Peyer's patch (tissue), 4 donors: ENCODE measurements at regions not wholly inside any gene's neighbourhood (a gene's known extent, or its start where the extent isn't known, plus 50 kb on each side); places are given as distances from the start of the nearest gene placed in this dataset.

Source experiments
- DNase-seq, 3 donors: peaks; one replicate each; pipeline ENCODE4 v3.0.0-alpha.2; 2017 to 2019
- H3K27ac ChIP-seq, 4 donors: fragments of 200-600 bp; sonication (generic); one replicate each; pipeline ENCODE4 v1.5.1; 2016 to 2019
- H3K27me3 ChIP-seq, 2 donors: fragments of 200-600 bp; sonication (generic); one replicate each; pipeline ENCODE4 v1.5.1; 2019
- H3K36me3 ChIP-seq, 3 donors: fragments of 200-600 bp; sonication (generic); one replicate each; pipeline ENCODE4 v1.5.1; 2016 to 2019
- H3K4me1 ChIP-seq, 4 donors: fragments of 200-600 bp; sonication (generic); one replicate each; pipeline ENCODE4 v1.5.1; 2016 to 2019
- H3K4me3 ChIP-seq, 4 donors: fragments of 200-600 bp; sonication (generic); 1 replicate in 3 of 4; 2 replicates in 1 of 4; pipeline ENCODE4 v1.5.1; 2016 to 2019; ENCODE audit warnings: mild to moderate bottlenecking in 1 of 4
- H3K9me3 ChIP-seq, 4 donors: fragments of 200-600 bp; sonication (generic); one replicate each; pipeline ENCODE4 v1.5.1; 2016 to 2019; ENCODE audit warnings: mild to moderate bottlenecking in 1 of 4
- POLR2A ChIP-seq, 2 donors: fragments of 450-650 bp; IDR thresholded peaks; one replicate each; pipeline ENCODE4 v1.5.1; 2017; ENCODE audit warnings: antibody characterized with exemption in 2 of 2, mild to moderate bottlenecking in 2 of 2, moderate library complexity in 2 of 2
- TF ChIP-seq, protein P1 (sequence below), 6 experiments: fragments of 450-650 bp in 4 of 6; fragments of 200-600 bp in 2 of 6; sonication (generic) in 1 of 6; IDR thresholded peaks; one replicate each; pipeline ENCODE4 v1.5.1; 2017 to 2019; ENCODE audit warnings: antibody characterized with exemption in 6 of 6, mild to moderate bottlenecking in 3 of 6, moderate library complexity in 1 of 6

- H3K4me3 ChIP-seq, result no peak overlapping the region
- no peak for DNase-seq
- TF ChIP-seq, protein P1, sequence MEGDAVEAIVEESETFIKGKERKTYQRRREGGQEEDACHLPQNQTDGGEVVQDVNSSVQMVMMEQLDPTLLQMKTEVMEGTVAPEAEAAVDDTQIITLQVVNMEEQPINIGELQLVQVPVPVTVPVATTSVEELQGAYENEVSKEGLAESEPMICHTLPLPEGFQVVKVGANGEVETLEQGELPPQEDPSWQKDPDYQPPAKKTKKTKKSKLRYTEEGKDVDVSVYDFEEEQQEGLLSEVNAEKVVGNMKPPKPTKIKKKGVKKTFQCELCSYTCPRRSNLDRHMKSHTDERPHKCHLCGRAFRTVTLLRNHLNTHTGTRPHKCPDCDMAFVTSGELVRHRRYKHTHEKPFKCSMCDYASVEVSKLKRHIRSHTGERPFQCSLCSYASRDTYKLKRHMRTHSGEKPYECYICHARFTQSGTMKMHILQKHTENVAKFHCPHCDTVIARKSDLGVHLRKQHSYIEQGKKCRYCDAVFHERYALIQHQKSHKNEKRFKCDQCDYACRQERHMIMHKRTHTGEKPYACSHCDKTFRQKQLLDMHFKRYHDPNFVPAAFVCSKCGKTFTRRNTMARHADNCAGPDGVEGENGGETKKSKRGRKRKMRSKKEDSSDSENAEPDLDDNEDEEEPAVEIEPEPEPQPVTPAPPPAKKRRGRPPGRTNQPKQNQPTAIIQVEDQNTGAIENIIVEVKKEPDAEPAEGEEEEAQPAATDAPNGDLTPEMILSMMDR (IDR thresholded peaks at IDR 0.05), result no peak
- TF ChIP-seq POLR2A (IDR thresholded peaks at IDR 0.05), result no peak
- no peaks in the 10 kb centered on the region for H3K4me1 ChIP-seq
- no peaks in the 10 kb centered on the region for H3K36me3 ChIP-seq
- no peaks in the 10 kb centered on the region for H3K27me3 ChIP-seq
- H3K9me3 ChIP-seq, result no peaks in the 10 kb centered on the region
- H3K27ac ChIP-seq, result no peak overlapping the region
Observed at GRCh38 chr14:51533160-51533559, 118.5 kb upstream of the FRMD6 start.

GRCh38 chr14:51533872-51534553 is 117.7 kb upstream of the FRMD6 start:
- no peaks in the 10 kb centered on the region for H3K36me3 ChIP-seq
- no peaks in the 10 kb centered on the region for H3K4me1 ChIP-seq
- no peaks in the 10 kb centered on the region for H3K27me3 ChIP-seq
- no peak for TF ChIP-seq POLR2A (IDR thresholded peaks at IDR 0.05)
- TF ChIP-seq, protein P1 (IDR thresholded peaks at IDR 0.05), result no peak
- no peak overlapping the region for H3K27ac ChIP-seq
- H3K9me3 ChIP-seq, result no peaks in the 10 kb centered on the region
- DNase-seq, result no peak
- no peak overlapping the region for H3K4me3 ChIP-seq

- no peak for DNase-seq
- Histone ChIP-seq H3K4me3 (no peak overlapping the region), H3K9me3 (no peaks in the 10 kb centered on the region), H3K4me1 (no peaks in the 10 kb centered on the region), H3K27me3 (no peaks in the 10 kb centered on the region), H3K36me3 (no peaks in the 10 kb centered on the region), H3K27ac (no peak overlapping the region)
- no peak for TF ChIP-seq POLR2A (IDR thresholded peaks at IDR 0.05)
- TF ChIP-seq, protein P1 (IDR thresholded peaks at IDR 0.05), result no peak
Observed at GRCh38 chr14:51534610-51535011, 117.1 kb upstream of the FRMD6 start.

- no peak for DNase-seq
- no peaks in the 10 kb centered on the region for H3K27me3 ChIP-seq
- no peaks in the 10 kb centered on the region for H3K4me1 ChIP-seq
- H3K9me3 ChIP-seq, result no peaks in the 10 kb centered on the region
- no peaks in the 10 kb centered on the region for H3K36me3 ChIP-seq
- H3K27ac ChIP-seq, result no peak overlapping the region
- H3K4me3 ChIP-seq, result no peak overlapping the region
- TF ChIP-seq, protein P1 (IDR thresholded peaks at IDR 0.05), result no peak
Observed at GRCh38 chr14:51535443-51536044, 116.2 kb upstream of the FRMD6 start.

- no peaks in the 10 kb centered on the region for H3K4me1 ChIP-seq
- no peak for TF ChIP-seq POLR2A (IDR thresholded peaks at IDR 0.05)
- TF ChIP-seq, protein P1 (IDR thresholded peaks at IDR 0.05), result no peak
- no peak for DNase-seq
- no peak overlapping the region for H3K27ac ChIP-seq
- no peak overlapping the region for H3K4me3 ChIP-seq
- H3K36me3 ChIP-seq, result no peaks in the 10 kb centered on the region
- no peaks in the 10 kb centered on the region for H3K27me3 ChIP-seq
- no peaks in the 10 kb centered on the region for H3K9me3 ChIP-seq
Observed at GRCh38 chr14:51538973-51539372, 112.7 kb upstream of the FRMD6 start.
